Activated naive CD4-positive, alpha-beta T cell (primary cell): ENCODE measurements at regions not wholly inside any gene's neighbourhood (a gene's known extent, or its start where the extent isn't known, plus 50 kb on each side); places are given as distances from the start of the nearest gene placed in this dataset.

Experiments
- DNase-seq, 4 experiments: peaks; one replicate each; lab custom pipeline; 2025; lab: John Stamatoyannopoulos, UW

- DNase-seq: no peak
Observed at GRCh38 chr12:126193190-126193589, 1128.0 kb downstream of the AACS start.

DNA sequence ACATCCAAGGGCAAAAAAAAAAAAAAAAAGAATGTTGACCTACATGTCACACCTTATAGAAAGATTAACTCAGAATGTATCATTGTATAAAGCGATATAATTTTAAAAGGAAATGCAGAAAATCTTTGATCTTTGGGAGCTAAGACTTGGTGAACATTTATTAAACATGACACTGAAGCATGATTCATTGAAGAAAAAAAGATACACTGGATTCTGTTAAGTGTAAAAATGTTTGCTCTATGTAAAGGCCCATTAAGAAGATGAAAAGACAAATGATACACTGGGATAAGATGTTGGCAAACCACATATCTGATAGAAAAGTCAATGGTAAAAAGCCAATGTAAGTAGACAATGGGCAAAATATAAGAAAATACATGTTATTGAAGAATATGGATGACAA lies 1131.0 kb downstream of the AACS start:
- no peak for DNase-seq

- no peak for DNase-seq
Observed at GRCh38 chr12:126198516-126198915, 1133.3 kb downstream of the AACS start.

DNA sequence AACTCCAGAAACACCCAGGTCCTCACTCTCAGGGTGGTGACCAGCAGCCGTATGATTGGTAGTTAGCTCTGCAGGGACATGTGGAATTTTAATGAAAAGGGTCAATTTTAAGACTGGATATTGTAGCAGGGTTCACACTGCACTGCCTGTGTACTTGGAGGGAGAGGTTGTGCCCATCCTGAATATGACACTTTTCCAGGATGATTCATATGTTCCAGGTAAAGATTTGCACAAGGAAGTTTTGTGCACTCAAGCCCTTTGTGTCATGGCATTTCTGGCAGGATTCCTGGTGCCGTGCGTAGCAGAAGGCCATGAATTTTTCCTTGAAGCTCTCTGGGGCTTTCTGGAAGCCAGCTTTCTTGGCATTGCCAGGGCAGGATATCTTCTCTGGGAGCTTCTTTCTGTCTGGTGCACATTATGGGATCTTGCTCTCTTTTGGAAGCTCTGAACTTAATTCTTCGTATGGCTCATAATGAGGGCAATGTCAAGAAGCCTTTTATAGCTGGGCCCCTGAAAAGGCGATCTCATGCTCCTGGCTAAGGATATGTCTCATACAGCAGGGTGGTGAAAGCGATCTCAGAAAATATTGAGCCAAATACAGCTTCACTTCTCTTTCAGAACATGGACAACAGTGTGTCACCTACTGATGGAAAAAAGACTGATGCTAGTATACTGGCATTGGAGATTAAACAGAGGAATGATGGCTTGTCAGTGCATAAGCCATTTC lies 1133.9 kb downstream of the AACS start:
- DNase-seq: no peak

DNA sequence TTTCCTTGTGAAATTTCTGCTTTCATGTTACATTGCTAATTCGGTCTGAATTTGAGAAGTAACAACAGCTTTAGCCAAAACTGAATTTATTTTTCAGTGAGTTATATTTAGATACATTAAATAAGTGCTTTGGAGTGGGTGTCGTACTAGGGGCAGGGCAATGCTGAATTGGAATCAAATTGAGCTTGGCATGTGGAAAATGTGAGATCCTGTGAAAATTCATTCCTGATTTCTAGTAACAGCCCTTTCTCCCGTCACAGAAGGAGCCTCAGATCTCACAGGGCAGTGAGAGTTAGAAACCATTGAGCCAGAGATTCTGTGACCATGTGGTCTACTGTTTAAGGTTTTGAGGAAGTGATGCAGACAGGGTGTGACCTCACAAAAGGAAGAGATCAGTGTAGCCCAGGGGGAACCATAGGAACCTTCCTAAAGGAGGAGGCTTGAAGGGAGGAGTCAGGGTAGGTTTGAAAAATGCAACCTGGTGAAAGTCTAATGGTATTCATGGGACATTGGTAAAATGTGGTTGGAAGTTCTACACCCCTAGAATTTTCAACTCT lies 1136.8 kb downstream of the AACS start:
- DNase-seq: no peak

DNA sequence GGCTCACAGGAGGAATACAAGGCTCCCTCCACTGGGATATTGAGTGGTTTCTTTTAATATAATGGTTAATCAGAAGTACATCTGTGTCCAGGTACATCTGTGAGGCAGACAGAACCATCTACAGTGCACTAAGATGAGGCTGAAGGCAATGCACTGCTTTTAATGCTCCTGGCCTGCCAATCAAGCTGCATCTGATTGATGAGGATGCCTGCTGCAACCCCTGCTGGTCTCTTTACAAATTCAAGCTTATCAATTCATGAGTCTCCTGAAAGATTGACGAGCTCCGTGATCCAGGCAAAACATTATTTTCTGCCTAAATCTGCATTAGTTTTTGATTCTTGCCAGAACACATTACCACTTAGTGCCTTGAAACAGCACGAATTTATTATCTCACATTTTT lies 1139.1 kb downstream of the AACS start:
- DNase-seq: no peak

DNA sequence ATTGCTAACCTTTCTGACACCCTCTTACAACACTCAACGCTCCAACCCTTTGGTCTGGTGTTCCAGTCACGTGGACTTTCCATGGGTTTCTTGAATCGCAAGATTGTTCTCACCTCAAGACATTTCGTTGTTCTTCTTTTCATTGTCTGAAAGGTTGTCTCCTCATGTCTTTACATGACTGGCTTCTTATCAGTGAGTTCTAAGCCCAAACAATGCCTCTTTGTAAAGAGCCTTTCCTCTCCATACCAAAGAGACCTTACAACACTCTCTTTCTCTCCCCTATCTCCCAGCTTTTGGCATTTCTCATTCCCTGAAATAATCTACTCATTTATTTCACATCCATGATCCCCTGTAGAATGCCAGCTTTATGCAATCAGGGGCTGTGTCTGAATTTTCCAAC lies 1144.8 kb downstream of the AACS start:
- no peak for DNase-seq

DNA sequence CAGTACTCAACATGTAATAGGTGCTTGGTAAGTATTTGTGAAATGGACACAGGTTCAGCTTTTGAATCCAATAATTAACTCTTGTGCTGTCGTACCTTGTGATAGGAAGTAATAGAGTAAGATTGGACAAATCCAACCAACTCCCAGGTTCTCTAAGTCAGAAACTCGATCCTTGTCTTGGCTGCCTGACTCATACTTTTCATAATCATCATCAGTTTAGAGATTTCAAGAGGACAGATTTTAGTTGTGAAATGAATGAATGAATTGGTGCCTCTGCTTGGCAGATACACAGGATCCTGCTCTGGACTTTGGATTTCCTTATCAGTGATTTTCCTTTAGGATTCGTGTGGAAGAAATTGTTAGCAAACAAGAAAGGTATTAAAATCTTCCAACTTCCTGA lies 1145.2 kb downstream of the AACS start:
- DNase-seq: no peak

DNA sequence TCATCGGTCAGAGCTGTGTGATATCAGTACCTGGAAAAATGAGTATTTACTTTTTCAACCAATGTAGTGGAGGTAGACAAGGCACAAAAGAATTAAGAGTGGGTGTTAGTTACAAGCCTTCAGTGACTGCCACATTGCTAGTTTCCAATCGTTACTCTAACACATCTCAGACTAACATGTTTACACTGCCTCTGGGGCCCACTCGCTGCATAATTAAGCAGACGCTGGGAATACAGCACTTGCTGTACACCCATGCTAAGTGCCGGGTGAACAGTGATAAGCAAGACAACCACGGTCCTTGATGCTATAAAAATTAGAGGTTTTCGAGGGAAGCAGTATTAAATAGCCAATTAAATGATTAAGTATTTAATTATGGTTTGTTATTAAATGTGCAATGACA lies 1147.6 kb downstream of the AACS start:
- DNase-seq: no peak

DNA sequence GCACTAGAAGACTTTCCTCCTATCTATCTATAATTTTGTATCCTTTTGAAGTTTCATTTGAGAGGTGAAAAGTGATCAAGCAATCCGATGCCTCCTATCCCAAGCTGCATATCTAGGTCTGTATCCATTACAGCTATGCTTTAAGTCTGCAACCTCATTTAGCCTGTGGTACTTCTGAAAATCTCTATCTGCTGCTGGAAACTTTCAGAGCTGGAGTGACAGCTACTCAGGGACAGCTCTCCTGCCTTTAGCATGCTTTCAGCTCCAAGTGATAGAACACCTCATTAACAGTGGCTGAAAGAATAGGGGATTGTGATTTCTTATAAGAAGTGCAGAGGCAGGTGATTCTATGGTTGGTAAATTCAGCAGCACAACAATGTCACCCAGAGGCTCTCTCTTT lies 1153.5 kb downstream of the AACS start:
- no peak for DNase-seq

DNA sequence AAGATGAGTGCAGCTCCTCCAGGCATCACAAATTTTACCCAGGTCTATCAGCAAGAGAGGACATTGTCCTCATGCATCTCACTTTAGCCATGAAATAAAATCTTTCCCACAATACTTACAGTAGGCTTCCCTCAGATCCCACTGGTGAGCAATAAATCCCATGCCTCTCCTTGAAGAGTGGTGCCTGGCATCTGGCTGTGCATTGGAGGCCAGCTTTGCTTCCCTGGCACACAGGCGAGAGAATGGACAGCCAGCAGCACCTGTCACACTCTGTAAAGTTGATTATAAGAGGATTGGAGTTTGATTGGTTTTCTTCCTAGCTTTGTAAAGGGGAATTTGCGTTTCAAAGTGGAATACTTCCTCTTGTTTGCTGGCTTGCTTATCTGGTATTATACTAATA lies 1153.9 kb downstream of the AACS start:
- no peak for DNase-seq

DNA sequence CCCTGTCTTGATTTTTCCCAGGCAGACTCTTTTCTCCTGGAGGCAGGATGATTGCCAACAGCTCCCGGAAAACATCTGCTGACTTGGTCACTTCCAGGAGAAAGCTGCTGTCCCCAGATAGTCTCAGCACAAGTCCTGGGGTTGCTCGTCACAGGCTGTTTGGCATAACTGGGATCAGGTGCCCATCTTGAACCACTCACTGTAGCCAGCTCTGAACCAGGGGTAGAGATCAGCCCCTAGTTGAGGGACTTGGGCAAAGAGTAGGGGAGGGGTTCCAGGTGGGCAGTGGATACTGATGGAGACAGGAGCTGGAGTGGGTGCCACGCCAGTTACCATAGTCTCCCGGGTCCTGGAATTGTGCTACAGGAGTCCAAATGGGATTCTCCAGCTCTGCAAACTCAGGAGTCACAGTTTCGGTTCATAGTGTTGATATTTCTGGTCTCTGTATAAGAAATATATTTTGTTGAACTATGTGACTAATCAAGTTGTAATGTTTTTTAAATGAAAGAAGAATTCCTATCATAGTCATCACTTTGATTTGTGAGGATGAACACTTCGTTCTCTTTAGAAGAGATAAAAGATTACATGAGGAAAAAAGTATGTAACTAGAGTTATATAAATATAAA lies 1154.5 kb downstream of the AACS start:
- no peak for DNase-seq

GRCh38 chr12:126224032-126224431 lies 1158.8 kb downstream of the AACS start:
- DNase-seq: no peak

- DNase-seq: no peak
Observed at GRCh38 chr12:126228936-126229335, 1163.7 kb downstream of the AACS start.

GRCh38 chr12:126232711-126233110 lies 1167.5 kb downstream of the AACS start:
- DNase-seq: no peak

DNA sequence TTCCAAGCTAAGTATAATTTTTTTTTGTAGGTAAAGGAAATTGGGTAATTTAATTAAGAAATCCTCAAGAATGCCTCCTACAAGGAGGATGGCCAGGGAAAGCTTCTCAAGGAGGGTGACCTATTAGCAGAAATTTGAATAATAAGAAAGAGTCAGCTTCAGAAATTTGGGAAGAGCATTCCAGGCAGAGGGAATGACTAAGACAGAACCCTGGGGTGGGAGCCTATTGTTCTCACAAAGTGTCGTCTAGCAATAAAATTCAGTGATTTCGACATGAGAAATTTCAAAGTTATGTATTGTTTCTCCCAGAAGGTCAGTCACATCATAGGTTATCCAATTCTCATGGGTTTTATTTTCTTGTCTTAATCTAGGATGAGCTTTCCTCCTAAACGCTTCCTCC lies 1168.4 kb downstream of the AACS start:
- DNase-seq: no peak

- no peak for DNase-seq
Observed at GRCh38 chr12:126243814-126244440, 1178.7 kb downstream of the AACS start.

GRCh38 chr12:126247936-126248335 lies 1182.7 kb downstream of the AACS start:
- no peak for DNase-seq

DNA sequence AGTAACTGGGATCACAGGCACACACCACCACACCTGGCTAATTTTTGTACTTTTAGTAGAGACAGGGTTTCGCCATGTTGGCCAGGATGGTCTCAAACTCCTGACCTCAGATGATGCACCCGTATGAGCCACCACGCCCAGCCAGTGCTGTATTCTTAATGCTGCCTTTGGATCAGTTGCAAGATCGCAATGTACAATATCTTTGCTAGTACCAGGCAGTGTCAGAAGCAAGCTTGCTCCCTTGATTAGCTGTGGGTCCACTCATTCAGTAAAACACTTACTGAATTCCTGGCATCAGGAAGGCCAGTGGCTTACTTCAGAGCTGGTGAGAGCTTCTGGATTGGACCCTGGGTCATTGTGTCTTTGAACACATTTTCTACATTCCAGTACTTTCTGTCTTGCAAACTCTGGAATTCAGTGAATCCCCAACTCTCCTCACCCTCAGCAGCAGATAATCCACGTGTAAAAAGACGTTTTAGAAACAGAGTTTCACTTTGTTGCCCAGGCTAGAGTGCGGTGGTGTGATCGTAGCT lies 1183.7 kb downstream of the AACS start:
- no peak for DNase-seq

- DNase-seq: no peak
Observed at GRCh38 chr12:126258190-126258589, 1193.0 kb downstream of the AACS start.

GRCh38 chr12:126262829-126263228 lies 1197.6 kb downstream of the AACS start:
- no peak for DNase-seq

GRCh38 chr12:126268222-126268621 lies 1203.0 kb downstream of the AACS start:
- DNase-seq: no peak

DNA sequence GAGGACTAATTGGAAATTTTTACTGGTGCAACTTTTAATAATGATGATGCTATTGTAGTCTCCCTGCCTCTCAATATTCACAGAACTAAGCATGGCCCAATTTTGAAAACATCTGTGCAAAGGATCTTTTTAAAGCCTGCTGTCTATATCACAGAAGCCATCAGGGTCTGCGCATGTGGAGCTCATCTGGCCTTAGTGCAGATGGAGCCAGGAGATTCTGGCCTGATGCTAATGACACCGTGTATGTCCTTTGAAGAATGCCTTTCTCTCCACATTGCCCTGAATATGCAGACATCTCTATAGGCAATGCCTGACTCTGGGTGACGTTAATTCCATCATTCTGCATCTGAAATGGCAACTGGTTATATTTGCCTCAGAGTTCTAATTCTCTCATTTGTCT lies 1205.9 kb downstream of the AACS start:
- no peak for DNase-seq
